GM21619 (cell line): ENCODE measurements at regions not wholly inside any gene's neighbourhood (a gene's known extent, or its start where the extent isn't known, plus 50 kb on each side); places are given as distances from the start of the nearest gene placed in this dataset.

Experiments
- ATAC-seq: cut with Tn5 transposase; IDR thresholded peaks from one replicate; pipeline ENCODE4 v1.9.1; 2021; ENCODE audit not compliant: unreplicated experiment

DNA sequence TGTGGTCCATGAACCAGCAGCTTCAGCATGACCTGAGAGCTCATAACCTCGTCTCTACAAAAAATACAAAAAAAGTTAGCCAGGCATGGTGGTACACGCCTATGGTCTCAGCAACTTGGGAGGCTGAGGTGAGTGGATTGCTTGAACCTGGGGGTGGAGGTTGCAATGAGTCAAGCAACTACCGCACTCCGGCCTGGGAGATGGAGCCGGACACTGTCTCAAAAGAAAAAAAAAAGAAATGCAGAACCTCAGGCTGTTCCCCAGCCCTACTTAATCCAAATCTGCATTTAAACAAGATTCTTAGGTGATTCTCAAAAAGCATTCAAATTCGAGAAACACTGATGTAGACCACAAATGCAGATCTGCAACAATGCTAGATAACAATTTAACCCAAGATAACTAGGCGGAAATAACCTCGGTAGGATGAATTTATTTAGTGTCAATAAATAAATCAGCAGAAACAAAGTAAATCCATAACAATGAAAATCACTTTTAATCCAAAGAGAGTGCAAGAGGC, 203.5 kb downstream of the SP3 start:
- no peak for ATAC-seq

DNA sequence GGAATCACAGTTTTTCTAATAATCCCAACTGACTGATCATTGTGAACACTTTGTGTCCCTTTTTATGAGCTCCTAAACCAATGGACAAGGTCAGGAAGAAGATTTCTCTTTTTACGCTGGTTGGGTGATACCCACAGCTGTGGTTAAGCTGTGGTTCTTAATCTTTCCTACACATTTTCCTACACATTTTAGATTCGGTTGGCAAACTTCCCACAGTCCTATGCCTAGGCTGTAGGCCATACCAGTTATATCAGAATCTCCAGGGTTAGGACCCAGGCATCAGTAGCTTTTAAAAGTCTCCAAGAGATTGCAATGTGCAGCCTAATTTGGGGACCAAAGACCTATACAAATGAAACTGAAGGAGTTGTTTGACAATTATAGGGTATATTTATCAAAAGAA, 203.0 kb downstream of the SP3 start:
- ATAC-seq = no peak

DNA sequence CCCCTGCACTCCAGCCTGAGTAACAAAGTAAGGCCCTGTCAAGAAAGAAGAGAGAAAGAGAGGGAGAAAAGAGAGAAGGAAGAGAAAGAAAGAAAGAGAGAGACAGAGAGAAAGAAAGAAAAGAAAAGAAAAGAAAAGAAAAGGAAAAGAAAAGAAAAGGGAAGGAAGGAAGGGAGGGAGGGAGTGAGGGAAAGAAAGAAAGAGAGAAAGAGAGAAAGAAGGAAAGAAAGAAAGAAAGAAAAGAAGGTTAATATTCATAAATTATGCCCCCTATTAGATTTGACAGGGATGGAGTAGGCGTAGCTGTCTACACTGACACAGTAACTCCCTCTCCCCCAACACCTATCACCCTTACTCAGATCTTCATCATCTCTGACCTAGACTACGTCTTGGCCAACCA, 202.3 kb downstream of the SP3 start:
- no peak for ATAC-seq

DNA sequence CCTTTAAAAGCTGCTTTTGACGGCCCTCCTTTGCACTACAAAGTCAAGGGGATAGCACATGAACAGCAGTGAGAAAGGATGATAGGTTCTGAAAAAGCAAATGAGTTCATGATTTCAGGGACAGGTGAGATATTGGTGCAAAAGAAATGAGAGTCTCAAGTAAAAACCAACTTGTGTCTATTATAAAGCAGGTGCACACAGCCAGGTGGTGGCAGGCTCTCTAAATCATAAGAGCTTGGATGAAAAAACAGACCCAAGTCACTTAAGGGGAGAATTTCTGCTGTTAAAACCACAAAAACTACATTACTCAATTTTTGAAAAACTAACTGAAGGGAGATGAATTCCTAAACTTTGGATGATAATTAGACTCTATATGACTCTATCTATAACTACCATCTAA, 201.5 kb downstream of the SP3 start:
- no peak for ATAC-seq

DNA sequence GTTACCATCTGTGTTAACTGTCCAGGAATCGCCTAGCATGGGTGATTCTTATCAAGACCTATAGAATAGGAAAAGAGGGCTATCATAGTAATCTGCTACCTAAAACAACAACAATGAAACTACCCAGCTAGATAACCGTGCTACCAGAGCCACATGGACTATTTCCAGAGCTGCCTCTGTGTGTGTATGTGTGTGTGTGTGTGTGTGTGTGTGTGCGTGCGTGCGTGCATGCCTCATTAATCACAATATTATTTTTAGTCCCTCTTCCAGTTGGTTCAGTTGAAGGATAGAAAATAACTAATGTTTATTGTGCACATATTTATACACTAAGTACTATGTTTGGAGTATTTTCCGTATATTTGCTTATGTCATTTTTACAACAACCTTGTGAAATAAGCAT, 201.1 kb downstream of the SP3 start:
- no peak for ATAC-seq

DNA sequence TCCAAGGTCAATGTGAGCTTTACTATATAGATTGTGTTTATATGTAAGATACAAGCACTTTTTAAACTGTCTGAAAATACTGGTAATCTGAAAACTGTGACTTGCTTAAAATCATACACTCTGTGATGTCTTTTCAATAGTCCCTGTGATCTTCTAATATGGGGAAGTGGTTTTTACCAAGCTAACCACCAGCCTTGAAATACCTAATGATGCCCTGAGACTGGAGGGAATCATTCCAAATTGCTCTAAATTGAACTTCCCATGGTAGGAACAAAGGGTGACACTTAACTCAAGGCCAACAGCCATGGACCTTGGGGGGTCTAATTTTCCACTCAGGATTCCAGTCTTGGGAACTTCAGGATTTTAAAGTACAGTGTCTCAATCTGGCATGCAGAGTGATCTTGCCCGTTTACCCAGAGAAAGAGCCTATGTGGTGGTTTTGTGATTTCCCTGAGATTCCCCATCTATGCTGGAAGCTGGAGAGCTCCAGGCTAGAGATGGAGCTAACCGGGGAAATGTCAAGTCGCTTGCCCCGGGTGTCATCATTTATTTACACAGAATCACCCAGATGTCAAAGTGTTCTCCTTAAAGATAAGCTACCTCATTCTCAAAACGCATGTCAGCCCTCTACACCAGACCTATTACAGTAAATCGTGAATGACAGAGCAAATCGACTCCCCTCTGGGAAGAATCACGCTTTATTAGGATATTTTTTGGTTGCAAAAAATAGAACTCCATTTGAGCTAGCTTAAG, 198.5 kb downstream of the SP3 start:
- no peak for ATAC-seq

DNA sequence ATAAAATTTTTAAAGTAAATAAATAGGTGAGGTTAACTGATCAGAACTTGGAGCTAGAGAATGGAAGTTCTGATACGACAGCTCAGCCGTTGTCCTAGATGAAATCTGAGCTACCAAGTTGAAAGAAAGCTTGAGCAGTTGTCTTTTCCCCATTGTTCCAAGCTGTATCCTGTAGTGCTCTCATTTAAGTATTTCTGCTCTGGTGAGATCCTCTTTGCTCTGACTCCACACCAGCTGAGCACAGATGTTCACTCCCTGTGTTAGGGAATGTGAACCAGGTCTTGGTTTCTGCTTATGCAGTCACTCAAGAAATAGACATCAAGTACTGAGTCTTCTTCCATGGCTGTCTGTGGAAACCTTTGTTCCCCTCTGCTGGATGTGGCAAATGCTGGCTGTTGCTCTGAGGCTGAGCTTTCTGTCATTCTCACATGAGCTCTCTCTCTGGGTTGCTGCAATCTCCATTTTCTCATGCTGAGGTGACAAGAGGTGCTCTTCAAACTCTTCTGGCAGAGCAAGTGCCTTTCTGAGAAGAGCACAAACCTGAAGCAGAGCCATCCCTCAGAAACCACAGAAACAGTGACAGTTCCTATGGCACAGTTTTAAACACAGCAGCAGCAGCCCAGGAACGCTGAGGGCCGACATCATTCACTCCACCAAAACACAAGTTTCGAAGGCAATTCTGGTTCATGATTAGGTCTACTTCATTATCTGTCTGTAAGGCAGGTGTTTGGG, 194.1 kb downstream of the SP3 start:
- ATAC-seq = no peak

DNA sequence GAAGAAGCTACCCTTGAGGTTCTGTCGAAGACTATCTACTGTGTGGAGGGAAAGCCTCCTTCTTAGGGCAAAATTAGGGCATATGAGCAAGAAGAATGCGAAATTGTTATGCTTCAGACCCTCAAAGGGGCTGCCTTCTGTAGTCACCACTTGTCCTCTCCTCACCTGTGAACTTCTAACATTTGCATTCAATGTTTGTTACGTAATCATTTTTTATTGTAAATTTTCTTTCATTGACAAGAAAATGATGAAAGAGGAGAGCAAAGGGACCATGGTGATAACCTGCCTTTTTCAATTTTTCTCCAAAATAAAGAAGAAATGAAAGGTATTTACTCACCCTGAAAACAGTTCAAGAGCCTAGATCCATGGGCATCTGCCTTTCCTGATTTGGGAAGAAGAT, 193.0 kb downstream of the SP3 start:
- no peak for ATAC-seq

DNA sequence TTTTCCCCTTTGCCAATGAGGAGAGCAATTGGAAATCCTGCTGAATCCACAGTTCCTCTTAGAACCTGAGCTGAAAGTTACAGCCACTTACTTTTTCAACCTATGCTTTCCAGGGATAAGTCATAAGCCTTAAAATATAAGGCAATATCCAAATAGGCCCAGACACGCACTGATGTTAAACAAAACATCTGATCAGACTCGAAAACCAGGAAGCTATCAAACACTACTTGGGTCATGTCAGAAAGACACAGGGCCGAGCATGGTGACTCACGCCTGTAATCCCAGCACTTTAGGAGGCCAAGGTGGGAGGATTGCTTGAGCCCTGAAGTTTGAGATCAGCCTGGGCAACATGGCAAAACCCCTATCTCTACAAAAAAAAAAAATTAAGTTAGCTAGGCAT, 192.1 kb downstream of the SP3 start:
- no peak for ATAC-seq

DNA sequence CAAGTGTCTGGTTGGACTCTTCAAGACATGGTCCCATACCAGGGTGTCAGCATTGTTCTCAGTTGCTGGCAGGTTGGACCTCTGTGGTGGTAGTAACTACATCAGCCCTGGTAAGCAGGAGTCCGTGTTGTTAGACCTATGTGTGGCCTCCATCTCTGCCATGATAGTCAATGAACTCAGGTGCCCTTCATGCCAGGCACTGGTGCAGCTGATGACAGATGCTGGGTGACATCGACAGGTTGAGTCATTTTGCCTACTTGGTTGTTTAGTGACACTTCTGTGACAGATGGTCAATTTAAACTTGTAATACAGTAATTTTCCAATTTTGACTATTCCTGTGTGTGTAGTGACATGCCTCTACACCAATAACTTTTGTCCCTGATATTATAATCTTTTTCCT, 189.7 kb downstream of the SP3 start:
- no peak for ATAC-seq

DNA sequence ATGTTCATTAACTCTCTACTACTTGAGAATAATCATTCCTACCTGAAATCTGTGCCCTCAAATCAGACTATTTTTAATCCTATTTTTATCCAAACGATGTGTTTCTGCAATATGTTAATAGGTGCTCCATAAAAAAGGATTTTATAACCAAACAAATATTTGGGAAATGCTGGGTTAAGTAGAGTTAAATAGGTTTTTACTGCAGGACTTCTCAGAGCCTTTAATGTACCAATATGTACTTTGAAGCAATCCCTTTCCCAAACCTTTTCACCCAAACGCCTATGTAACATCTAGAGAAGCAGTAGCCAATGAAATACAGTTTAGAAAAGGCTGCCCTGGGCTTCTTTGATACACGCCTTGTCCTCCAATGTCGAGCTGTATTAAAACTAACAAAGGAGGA, 182.5 kb downstream of the SP3 start:
- no peak for ATAC-seq

DNA sequence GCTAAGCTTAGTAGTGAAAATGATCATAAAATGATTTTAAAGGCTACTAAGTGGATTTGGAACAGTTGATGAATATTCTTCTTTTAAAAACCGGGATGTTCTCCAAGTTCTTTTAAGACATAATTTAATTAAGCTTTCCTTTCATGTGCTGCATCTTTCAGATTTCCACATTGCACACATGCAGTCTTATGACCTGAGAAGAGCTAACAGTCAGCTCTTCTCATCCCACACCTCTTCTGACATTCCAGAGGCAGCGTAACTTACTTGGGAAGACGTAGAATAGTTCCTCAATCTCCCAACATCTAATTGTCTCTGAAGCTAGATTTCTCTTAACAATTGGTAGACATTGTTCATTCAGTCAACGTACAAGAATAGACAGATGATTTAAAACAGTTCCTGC, 181.8 kb downstream of the SP3 start:
- ATAC-seq = no peak

DNA sequence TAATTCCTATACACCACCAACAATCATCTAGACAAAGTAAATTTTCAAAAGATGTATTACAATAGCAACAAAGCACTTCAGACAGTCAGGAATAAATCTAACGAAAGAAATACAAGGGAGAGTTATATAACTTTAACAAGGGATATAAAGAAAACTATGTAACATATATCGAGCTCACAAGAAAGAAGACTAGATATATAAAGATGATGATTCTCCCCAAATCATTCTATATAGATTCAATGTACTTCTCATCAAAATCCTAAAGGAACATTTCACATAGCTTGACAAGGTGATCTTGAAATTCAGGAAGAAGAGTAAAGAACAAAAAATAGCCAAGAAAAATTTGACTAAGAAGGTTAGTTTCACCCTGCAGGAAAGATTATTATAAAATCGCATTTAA, 179.4 kb downstream of the SP3 start:
- ATAC-seq = no peak

DNA sequence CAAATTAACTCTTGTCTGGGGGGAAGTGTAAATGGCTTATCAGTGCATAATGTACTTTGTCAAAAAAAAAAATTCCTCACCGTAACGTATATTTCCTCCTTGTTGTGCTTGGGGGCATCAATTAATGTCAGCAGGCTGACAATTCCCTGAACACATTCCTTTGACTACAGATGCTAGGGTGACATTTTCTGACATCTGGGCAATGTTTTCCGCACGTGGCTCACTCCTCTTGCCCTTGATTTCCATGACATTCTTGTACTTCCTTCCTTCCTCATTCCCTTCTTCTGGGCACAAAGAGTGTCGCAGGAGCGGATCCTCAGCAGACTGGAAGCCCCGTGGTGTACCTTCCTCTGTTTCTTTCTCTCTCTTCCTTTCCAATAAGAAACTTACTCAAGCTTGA, 173.7 kb downstream of the SP3 start:
- no peak for ATAC-seq

DNA sequence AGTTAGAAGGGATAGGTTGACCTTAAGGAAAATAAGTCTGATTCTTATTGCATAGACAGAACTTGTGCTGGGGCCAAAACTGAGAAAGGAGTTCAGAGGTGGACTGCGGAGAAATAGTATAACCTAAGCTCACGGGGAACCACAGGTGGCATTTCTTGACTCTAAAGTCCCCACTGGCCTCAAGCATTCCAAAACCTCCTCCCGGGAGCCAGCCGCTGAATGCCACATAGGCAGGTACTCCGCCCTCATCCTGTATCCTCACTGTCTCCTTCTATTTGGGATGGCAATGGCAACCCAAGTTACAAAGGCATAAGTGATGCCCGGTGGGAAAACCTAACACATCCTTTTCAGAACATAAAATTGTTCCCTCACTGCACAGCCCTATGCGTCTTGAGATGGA, 173.0 kb downstream of the SP3 start:
- no peak for ATAC-seq

DNA sequence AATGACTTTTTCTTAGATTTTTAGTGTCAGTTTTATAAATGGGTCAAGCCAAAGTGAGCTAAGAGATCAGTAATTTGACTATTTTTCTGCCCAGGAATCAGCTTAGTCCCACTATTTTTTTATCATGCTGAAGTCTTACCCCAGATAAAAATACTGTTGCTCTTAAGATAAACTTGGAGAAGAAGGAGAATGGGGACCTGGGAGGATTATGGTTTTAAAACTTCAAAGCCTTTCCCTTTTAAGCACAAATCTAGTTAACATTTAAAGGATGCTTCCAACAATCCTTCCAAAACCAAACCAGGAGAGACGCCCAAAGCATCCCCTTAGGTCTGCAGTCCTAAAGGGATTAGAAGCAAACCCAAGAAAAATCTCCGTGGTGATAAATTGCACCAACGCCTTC, 172.4 kb downstream of the SP3 start:
- no peak for ATAC-seq

DNA sequence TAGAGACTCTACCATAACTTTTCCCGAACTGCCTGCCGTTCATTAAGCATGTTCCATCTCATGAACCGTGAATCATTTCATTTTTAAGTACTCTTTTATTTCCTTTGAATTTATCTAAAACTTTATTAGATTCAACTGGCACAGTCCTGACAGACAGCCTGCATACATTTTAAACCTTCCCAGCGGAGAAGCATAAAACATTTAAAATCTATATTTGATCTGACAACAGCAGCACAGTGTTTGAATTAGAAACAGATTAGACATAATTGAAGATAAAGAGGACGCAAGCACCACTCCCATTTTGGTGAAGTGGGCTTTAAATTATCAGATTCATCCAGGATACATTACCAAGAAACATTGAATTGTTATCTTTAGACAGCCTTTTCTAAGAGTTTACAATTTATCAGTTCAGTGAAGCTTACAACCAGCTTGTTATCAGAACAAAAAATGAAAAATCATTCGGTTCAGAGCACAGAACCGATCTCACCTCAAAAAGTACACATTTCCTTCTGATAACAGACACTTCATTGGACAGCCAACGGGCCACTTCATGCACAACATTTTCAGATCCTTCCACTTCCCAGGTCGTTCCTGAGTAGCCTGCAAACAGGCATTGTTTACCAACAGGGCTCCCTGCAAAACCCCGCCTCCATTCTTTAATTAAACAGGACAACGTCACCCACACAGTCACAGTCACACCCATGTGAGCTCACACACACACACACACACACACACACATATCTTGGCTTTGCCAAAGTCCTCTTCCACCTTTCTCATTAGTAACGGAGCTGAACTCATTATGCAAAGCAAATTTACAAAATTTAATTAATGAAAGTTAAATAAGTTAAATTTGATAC, 171.2 kb downstream of the SP3 start:
- ATAC-seq = no peak

DNA sequence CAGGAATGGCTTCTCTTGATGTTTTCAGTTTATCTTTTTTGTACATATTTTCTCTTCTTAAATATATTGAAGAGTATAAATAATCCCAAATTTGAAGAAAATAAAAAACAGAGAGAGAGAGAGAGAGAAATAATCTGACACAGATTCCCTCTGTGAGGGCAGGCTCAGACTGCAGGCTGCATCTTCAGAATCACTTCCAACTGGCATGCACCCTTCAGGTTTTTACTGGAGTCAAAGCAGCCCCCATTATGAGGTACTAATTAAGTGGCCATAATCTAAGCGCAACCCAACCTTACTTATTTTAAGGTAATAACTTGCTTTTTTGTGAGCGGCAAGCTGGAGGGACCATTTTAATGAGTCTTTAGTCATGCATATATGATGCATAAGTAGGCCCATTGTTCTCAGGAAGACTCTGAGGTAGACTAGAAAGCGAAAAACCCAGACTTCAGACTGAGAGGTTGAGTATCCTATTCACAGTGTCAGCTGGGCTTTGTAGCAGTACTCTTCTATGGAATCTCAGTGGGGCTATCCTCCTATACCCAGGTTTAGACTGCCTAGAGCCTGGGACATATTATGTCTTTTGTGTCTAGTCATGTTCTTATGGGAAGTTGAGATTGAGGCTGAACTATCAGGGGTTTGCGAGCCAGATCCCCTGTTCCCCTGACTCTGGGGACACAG, 167.4 kb downstream of the SP3 start:
- no peak for ATAC-seq

DNA sequence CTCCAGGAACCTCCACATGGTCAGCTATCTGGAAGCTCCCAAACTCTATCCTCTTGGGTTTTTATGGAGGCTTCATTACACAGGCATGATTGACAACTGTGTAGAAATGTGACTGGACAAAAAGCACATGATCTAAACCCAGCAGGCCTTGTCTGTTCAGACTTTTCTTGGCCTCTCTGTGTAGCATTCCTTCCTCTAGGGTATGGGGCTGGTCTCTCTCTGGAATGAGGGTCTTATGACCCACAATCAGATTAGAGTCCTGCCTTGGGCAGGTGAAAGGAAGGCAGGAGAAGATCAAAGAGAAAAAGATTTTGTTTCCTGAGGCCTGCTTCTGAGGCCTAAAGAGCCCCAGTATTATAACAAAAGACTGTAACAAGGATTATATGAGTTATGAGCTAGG, 162.7 kb downstream of the SP3 start:
- no peak for ATAC-seq

DNA sequence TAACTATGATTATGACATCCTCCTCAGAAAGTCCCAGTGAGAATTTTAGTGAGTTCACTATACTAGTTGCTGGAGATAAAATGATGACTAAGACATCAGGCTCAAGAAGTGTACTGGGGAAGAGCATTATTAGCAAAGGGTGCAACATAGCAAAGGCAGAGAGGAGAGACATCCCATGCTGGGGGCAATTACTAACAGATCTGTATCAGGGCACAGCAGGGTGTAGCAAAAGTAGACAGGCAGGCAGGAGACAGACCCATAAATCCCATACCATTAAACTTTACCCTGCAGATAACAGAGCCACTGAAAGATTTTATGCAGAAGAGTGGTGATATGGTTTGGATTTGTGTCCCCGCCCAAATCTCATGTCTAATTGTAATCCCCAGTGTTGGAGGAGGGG, 161.7 kb downstream of the SP3 start:
- ATAC-seq = no peak

DNA sequence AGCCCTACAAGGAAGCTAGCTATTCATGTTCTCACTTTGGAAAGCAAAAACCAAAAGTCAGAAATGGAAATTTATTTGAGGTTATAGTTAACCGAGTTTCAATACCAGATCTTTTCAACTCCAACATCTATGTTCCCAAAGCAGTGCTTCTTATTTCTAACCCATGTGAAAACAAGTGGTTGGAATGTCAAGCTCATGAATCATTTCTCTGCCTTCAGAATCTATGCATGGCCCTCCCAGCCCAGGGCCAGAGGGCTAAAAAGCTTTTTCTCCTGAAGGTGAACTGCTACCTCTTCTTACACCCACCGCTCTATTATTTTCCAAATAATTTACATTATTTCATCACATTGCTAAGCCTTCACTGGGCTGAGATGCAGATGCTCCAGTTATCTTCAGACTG, 158.4 kb downstream of the SP3 start:
- ATAC-seq = no peak
